Dedifferentiated amniotic fluid mesenchymal stem cell (primary cell): ENCODE measurements at regions not wholly inside any gene's neighbourhood (a gene's known extent, or its start where the extent isn't known, plus 50 kb on each side); places are given as distances from the start of the nearest gene placed in this dataset.

ENCODE experiments used
- DNase-seq: peaks from one replicate; pipeline ENCODE4 v3.0.0-alpha.2; 2016; ENCODE audit errors: extremely low spot score

DNA sequence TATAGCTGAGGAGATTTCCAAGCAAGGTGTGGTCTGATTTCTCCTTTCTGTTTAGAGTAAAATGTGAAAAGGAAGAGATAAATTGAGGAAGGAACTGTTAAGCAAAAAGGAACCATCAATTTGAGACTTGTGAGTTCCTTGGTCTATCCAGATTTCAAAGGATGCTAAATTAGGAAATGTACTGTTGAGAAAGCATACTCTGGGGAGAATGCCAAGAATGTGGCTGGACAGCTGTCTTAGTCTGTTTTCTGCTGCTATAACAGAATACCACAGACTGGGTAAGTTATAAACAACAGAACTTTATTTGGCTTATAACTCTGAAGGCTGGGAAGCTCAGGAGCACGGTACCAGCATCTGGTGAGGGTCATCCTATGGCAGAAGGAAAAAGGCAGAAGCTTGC, 1097.2 kb downstream of the TDRD15 start:
- DNase-seq: no peak

DNA sequence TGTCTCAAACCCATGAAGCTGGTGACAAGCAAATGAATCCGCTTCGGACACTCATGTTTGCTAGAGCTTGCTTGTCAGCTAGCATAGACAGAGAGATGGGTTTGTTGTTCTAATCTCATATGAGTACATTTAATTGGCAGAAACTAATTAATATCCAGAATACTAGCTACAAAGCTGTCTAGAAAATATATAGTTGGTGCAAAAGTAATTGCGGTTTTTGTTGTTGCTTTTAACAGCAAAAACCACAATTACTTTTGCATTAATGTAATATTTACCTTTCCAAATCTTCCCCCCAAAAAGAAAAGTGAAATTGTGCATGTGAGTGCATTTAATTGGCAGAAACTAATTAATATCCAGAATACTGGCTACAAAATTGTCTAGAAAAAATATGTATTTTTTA, 1115.2 kb downstream of the TDRD15 start:
- DNase-seq: no peak

DNA sequence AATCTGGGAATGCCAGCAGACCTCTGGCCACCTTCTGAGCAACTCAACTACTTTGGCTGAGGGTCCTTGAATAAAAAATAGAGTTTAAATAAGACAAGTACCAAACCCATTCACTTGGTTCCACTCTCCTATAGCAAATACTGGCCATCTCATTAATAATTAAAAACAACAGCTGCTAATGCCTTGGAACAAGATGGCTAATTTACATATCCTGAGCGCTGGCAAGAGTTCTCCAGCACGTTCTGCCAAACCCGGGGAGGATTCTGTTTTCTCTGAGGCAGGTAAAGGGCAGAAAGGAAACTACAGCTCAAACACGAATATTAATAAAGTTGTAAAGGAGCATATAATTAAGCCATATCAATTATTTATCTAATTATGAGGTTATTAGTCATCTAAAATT, 1123.7 kb downstream of the TDRD15 start:
- no peak for DNase-seq

DNA sequence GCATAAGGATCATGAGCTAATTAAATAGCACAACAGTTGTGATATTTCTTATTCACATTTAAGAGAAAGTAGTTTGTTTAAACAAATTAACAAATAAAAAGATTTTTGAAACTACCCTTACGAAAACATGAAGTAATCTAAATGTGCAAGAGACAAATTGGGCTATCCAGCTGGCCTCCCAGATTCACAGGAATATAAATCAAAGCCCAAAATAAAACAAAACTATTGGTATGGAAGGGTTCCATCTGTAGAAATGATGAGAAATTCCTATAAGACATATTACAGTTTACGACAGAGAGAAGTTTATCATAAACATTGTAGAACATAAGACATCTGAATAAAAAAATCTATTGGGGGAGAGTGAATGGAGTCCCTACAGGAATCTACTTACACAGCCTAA, 1125.1 kb downstream of the TDRD15 start:
- DNase-seq: no peak

DNA sequence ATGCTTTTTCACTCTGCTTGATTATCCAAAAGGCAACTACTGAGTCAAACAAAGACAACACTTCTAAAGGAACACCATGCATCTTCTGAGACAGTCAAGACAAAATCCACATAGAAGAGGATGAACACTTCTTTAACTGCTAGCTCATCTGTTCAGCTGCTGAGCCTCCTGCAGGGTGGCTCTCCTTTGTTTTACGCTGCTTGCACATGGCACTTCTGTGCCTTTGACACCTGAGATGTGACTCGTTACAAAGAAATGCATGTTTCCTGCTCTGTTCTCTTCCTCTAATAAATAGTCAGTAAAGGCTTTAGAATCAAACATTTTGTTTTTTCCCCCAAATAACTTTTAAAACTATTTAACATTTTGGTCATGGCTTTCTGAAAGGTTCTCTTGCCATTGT, 1129.4 kb downstream of the TDRD15 start:
- no peak for DNase-seq

DNA sequence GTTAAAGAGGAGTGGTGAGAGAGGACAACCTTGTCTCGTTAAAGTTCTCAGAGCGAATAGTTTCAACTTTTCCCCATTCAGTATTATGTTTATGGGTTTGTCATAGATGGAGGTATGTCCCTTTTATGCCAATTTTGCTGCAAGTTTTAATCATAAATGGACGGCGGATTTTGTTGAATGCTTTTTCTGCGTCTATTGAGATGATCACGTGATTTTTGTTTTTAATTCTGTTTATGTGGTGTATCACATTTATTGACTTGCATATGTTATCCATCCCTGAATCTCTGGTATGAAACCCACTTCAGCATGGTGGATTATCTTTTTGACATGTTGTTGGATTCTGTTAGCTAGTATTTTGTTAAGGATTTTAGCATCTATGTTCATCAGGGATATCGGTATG, 1123.8 kb upstream of the KLHL29 start:
- no peak for DNase-seq

DNA sequence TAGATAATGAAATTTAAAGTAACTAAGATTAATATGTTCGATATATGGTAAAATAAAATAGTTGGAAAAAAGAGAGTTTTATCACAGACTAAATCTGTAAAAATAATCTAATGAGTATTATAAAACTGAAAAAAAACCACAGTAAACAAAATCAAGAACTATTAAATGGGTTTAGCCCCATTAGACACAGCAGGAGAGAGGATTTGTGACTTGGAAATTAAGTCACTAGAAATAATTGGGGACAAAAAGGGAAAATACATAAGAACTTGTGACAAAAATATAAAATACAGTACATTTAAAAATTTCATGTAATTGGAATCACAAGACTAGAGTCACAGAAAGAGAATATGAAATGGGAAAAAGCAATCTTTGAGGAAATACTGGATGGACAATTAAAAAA, 1114.6 kb upstream of the KLHL29 start:
- DNase-seq: no peak

DNA sequence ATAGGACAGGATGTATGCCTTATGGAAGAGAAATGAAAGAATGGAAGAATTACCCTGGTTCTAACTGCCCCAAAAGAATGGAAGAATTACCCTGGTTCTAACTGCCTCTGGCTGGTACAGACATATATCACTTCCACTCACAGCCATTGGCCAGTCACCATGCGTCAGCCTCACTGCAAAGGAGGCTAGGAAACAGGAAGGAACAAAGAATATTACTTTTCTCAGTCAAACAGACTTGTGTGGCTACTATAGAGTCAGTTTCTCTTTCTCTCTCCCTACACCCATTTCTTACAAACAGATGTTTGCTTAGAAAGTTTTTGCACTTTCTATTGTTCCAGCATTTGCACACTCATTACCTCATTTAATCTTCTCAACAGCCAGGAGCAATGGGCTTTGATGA, 1111.1 kb upstream of the KLHL29 start:
- DNase-seq: no peak

DNA sequence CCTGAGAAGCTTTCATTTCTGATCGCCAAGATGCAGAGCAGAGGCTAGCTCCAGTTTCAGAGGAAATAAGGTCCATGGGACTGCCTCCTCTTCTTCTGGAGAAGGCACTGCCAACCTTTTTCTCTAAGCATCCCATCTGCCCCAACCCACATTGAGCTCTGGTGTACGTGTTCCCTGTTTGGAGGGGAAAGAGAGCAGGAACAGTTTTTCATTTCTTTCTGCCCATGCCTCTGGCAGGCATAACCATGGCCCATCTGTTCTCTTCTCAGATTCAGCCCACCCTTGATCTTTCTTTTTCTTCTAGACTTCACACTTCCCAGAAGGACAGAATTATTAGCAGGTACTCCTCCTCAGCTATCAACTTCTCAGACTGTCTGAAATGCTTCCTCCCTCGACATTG, 1110.3 kb upstream of the KLHL29 start:
- no peak for DNase-seq

DNA sequence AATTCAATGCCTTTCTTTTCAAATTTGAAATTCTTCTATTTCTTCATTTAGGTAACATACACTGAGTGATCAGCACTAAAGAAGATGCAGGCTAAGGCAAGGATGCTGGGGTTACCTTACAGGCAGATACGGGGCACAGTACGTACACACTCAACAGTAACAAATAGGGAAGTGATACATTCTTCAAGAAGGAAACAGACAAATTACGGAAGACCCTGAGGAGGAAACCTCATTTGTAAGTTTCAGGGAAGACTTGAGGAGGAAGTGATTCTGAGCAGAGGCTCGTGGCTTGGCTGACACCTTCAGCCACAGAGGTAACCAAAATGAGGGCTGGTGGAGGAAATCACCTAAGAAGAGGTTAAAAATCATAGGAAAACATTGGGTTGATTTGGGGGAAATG, 1108.3 kb upstream of the KLHL29 start:
- DNase-seq: no peak

DNA sequence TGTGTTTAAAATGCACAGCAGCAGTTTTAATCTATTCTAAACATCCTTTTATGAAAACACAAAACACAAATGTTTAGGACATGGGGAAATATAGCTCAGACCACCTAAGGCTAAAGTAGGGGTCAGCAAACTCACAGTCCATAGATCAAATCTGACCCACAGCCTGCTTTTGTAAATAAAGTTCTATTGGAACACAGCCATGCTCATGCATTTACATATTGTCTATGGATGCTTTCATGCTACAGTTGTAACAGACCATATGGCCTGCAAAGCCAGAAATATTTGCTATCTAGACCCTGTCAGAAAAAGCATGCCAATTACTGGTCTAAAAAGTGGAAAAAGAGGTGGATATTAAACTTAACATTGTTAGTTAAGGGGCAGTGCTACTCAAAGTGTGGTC, 1105.4 kb upstream of the KLHL29 start:
- DNase-seq: no peak

DNA sequence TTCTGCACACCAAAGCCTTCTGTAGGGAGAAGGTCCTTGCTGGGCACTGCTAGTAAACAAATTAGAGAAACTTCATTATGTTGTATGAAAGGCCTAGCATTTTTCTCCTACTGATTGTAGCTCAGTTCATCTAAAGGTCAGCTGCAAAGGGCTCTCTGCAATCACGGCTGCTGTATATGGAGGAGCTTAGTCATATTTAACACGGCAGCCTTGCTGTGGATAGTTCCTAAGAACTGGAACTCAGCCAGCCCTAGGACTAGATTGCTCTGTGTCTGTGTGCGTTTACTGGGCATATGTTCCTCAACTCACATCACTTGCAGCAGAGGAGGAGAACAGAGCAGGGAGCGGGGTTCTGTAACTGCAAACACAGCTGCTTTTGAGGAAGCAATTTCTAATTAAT, 1103.9 kb upstream of the KLHL29 start:
- DNase-seq: no peak

DNA sequence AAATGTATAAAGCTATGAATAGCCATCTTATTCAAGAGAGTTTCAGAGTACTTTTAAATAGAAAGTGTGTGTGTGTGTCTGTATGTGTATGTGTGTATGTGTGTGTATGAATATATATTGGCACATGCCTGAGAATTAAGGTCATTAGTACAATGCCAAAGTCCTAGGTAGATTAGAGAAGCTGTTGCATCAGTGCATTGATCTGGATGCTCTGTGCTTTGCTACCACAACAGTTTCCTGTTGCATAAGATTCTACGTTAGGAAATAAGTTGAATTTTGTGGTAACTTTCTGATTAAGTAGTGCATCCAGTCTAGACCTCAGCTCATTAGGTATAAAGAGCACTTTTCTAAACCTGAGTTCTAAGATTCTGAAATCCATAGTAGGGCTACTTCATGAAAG, 1102.8 kb upstream of the KLHL29 start:
- DNase-seq: no peak

DNA sequence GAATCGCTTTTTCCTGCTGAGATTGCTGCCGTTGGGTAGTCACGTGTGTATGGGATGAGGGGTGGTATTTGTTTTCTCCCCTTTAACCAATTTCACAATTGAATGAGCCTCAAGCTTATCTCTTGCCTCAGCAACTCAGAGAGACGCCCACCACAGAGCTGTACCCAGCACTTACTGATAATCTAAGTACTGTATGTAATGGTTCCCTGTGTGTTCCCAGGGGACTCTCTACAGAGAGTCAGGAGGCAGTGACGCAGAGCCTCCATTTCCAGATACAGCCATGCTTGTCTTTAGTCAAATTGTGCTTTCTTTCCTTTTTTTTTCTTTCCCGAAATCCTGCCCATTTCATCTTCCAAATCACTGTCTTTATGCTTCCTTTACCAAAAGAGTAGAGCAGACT, 1102.1 kb upstream of the KLHL29 start:
- DNase-seq: no peak

DNA sequence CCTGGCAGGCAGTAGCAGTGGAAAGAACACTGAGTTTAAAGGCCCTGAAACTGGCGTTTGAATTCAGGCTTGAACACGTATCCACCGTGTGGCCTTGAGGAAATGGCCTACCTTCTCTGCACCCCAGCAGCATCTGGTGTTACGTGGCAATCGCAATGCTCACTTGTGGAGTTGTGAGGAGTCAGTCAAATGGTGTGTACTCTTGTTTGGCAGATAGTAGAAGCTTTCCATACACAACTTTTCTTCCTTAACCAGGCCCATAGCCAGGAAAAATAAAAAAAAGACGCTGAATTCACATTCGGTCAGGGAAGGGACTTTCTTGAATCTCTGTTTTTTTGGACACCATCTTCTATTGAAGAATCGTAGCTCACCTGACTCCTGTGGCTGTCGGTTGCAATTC, 1101.5 kb upstream of the KLHL29 start:
- no peak for DNase-seq

DNA sequence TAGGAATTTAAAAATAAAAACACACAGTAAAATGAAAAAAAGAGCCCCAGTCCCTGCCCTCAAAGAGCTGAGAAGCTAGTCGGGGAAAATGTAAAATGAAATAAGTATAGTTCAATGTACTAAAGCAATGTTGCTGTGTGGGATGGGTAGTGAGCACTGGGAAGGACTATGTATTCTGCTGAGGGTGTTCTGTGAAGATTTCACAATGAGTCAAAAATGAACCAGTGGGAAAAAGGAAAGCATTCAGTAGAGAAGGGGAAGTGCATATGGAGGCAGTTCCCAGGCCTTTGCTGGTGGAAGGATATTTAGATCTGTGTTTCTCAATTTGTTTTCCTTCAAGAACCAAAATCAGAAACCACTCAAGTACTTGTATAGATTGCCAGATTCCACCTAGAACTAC, 1094.7 kb upstream of the KLHL29 start:
- DNase-seq: no peak

DNA sequence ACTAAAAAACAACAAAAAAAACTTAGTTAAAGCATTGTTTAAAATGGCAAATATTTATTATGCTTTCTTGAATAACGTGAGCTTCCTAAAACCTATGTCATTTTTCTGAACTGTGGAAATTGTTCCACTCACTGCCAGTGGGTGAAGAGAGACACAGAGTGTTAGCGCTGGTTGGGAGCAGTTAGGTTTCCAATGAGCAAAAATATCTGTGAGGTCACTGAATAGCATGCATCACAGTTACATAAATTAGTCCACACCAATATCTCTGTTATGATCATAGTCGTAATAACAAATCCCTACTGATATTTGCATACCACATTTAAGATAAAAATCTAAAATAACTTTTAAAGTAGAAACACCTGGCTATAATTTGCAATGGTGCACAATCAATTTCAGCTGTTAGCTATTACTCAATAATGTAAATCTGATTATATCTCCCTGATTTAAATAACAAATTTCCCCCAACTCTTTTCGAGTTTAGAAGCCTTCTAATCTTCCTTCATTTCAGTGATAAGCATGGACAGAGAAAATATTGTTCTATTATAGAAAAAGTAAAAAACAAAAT, 1094.0 kb upstream of the KLHL29 start:
- no peak for DNase-seq

DNA sequence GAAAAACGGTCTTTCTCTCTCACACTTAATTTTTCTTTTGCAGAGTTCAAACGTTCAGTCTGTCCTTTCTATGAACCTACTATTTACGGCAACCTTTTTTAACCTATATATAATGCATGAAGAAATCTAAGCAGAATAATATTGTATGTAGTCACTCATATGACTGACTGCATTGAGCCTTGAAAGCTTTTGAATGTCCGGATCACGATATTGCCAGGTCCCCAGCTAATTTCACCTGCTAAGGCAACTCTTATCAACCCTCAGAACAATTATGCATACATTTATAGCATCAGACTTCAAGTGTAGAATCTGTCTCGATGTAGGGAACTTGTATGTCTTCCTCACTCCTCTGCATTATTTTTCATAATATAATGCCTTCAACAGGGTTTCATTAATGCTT, 1083.8 kb upstream of the KLHL29 start:
- no peak for DNase-seq

DNA sequence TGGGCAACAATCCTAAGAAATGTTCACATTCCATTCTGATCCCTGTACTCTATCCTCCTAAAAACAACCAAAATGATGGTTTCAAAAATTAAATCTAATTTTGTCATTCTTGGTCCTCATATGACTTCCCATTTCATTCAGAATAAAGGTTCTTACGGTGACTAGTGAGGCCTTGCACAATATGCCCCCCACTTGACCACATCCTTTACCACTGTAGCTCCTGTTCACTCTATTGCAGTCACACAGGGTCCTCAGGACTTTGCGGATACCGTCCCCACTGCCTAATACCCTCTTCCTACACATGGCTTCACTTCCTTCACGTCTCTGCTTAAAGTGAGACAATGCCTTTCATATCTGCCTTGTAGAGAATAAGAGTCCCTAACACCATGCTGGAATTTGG, 1058.7 kb upstream of the KLHL29 start:
- no peak for DNase-seq

DNA sequence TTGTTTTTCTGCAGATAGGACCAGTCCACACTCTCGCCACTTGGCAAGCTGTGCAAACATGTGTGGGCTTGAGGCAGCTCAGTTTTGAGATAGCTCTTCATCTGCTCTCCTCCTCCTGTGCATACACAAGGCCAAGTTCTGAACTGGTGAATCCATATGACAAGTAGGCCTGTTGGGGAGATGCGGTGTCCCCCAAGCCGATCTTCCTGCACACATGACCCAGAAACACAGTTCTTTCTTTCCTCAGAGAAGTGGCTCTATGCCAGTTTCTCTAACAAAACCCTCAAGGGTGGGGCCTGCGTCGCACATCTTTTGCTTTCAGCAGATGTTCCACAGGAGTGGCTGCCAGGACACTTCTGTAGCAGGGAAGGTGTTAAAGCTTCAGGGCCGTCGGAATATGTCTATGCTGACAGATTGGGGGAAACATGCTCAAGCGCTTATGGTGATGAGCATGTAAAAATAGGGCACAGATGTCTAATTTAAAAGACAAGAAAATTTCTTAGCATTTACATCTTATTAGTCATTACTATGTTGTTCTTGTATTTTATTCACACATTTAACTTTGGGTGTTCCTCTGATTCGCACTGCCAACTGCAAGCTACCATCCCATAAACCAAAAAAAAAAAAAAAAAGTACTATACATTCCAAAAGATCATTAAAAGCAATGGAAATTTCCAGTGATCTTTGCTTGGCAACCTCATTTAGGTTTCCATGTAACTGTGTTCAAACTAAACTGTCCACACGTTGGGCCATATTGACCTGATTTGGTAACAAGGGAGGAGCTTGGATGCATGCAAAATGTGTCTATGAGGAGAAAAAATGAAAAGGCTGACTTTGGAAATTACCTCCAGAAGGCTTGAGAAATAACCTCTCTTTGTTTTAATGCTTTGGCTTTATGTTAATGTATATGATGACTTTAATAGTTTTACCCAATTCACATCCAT, 1055.5 kb upstream of the KLHL29 start:
- no peak for DNase-seq

DNA sequence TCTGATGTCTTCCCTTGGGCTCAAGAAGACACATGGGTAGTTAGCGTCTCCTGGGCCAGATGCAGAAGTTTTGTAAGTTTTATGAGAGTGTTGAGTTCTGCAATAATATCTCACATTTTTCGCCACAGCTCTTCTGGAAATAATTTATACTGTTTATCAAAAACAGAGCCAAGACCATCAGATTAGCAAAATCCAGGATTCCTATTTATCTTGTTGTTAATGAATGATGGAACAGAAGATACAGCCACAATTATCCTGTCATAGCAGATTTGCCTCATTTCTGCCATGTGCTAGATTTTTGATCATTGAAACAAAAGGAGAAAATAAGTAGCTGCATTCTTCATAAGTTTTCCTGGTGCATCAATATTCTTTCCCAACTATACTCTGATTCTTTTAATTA, 1048.6 kb upstream of the KLHL29 start:
- no peak for DNase-seq

DNA sequence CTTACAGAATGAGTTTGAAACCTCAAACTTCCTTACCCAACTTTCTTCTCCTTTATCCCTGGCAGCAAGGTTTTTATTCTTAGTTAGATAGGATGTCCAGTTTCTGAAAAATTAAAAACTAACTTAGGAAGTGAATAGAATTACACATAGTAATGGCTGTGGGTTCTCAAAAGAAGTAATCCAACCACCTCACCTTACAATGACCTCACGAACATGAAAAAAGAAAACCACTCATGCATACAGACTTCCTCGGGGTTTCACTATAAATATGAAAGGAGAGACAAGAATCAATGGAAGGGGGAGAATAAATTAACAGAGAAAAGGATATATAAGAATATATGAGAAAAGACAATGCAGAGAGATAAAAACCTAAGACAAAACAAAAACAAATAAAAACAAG, 1044.3 kb upstream of the KLHL29 start:
- no peak for DNase-seq

DNA sequence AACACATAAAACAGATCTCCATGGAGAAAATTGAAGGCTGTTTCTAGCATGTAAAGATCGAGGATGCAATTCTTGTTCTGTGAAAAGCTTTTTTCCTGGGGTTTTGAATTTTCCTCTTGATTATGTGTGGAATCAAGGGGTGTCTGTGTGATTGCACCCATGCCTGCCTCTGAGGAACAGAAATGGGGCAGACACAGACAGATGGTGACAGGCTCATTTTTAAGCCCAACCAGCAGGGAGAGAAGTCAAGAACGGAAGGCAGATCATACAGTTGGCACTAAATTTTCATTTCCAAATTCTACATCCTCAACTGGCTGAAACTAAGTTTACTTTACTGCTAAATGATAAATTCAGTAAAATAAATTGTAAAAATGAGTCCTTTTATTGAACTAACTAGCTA, 1037.7 kb upstream of the KLHL29 start:
- no peak for DNase-seq

DNA sequence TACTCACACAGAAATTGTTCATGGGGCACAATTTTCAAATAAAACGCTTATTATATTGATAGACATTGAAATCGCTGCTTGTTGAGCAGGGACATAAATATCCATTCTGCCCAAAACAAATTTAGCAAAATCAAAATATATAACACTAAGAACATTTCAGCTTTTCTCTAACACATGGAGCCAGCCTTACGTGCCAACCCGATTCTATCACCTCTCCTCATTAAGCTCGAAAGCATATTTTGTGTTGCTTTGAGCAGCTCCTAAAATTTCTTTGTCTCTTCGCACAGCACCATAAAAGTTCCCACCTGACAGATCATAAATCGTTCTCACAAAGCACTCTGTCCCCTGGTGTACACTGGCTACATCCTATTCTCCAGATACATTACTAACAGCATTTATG, 1034.4 kb upstream of the KLHL29 start:
- no peak for DNase-seq
